Heart left ventricle (tissue), 13 donors: ENCODE measurements at regions not wholly inside any gene's neighbourhood (a gene's known extent, or its start where the extent isn't known, plus 50 kb on each side); places are given as distances from the start of the nearest gene placed in this dataset.

Experiments
- CTCF ChIP-seq, 12 donors: fragments of 200-600 bp; sonication (generic) in 4 of 12; IDR thresholded peaks; one replicate each; pipeline versions ENCODE4 v1.5.0 to v1.8.0; 2018 to 2022; ENCODE audit warnings: antibody characterized with exemption in 12 of 12, mild to moderate bottlenecking in 5 of 12
- POLR2A ChIP-seq, 2 donors: fragments of 450-650 bp; IDR thresholded peaks; one replicate each; pipeline ENCODE4 v1.6.1; 2017; ENCODE audit warnings: antibody characterized with exemption in 2 of 2, mild to moderate bottlenecking in 2 of 2, moderate library complexity in 2 of 2
- donor health status: ischemic (EF 13 %, LVEDD 7.1; RV severe dilation, severe dysfunction).
- donor health status: DM: no; HTN: yes; CAD: no.
- donor health status: DM: no; HTN: no; CAD: no.
- donor health status: ischemic (EF 25% LVEDD 6.9; RV normal size, moderate dysfunction).
- donor health status: ischemic (EF 25% LVEDD 5.7; RV mildly dilated, moderate dysfunction).
- donor health status: ischemic (EF 35%, LVEDD 5.7; RV mildly dilated, moderate dysfunction).
- donor health status: nonischemic (EF 11% LVEDD 7.7; RV severe dilation, severe dysfunction).
- donor health status: DM: yes; HTN: yes; CAD: no.
- donor health status: PGD.
- donor health status: ischemic (EF 29% LVEDD 5.4; RV normal size, mild dysfunction).
- donor health status: nonischemic (EF 23%, LVEDD 6.1; RV moderate dilation, normal function).

DNA sequence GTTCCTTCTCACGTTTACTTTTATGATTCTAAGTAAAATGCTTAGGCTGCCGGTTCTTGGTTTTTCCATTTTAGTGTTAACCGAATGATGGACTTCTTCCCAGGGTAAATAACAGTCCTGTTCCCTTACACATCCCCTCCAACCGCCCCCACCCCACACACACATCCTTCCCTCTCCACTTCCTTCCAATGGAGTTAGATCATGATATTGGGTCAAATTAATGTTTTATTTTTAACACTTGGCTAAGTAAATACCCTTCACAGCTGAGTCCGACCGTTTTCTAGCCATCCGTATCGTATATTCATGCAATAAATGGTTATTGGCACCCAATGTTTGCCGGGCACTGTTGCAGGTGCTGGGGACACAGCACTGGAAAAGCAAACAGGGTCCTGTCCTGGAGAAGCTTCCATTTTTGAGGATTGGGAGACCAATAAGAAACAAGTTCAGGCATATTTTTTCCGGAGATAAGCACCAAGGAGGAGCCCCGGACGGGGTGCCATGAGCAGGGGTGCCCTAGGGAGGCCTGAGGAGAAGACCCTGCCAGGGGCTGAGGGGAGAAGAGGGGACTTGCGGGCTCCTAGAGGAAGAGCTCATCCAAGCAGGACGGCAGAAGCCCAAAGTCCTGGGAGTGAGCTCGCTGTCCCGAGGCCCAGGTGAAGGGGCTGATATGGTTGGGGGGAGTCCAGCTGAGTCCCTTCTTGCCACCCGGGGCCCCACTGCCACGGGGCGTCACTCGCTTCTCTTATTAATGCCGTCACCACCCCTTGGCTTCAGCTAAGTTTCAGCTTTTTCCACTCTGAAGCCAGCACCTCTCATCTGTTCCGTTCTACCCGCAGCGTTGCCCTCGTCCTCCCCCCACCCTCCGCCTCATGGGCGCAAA, 126.0 kb upstream of the RET start:
- TF ChIP-seq CTCF (IDR thresholded peaks at IDR 0.05) = no peak
- TF ChIP-seq POLR2A (IDR thresholded peaks at IDR 0.05) = no peak
